GM10248 (cell line): ENCODE measurements at regions not wholly inside any gene's neighbourhood (a gene's known extent, or its start where the extent isn't known, plus 50 kb on each side); places are given as distances from the start of the nearest gene placed in this dataset.

Experiments
- CTCF ChIA-PET: fragments of 300-600 bp; sonication (Branson Sonifier 250); formaldehyde crosslinking; extraction: SDS; loops from one replicate; lab custom pipeline; 2021; ENCODE audit warnings: antibody characterized with exemption; lab: Yijun Ruan, JAX
- POLR2A ChIA-PET: fragments of 350-650 bp; sonication (Branson Sonifier 250); formaldehyde crosslinking; extraction: SDS; loops from one replicate; lab custom pipeline; 2020; ENCODE audit warnings: antibody characterized with exemption; lab: Yijun Ruan, JAX
- DNase-seq: peaks from one replicate; pipeline ENCODE4 v3.0.0; 2012; ENCODE audit errors: extremely low spot score
- CTCF ChIP-seq: IDR thresholded peaks from 2 replicates; pipeline ENCODE4 v1.5.1; 2012; ENCODE audit warnings: mild to moderate bottlenecking, low read depth; ENCODE audit errors: extremely low read depth, missing control alignments, control extremely low read depth

GRCh38 chr13:90564096-90564495 is 783.4 kb upstream of the MIR17HG start:
- no peak for DNase-seq
- CTCF ChIA-PET = interaction anchor here (1.3 kb wide), 1 partner anchor 8 kb away, joined by 3 read pairs; no protein-coding TSS in a partner anchor
- POLR2A ChIA-PET = no interaction called here
- TF ChIP-seq CTCF = no peak

DNA sequence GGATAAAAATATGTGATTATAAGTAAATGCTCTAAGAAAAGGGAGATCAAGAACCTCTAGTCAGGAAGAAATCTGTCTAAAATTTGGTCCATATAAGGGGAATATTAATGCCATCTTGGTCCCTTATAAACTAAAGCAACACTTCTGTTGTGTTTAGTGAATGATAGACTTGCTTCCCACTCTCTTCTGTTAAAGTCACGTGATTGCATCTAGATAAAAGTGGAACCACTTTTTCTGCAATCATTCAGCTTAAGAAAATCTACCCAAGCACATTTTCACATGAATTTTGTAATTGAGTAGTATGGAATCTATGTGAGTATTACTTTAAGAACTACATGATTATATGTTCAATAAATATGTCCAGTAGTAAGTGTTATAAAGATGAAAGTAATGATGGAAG is 782.9 kb upstream of the MIR17HG start:
- DNase-seq = no peak
- TF ChIP-seq CTCF = no peak
- ChIA-PET POLR2A (no interaction called here), CTCF (interaction anchor here (1.3 kb wide), 1 partner anchor 8 kb away, joined by 3 read pairs; no protein-coding TSS in a partner anchor)

DNA sequence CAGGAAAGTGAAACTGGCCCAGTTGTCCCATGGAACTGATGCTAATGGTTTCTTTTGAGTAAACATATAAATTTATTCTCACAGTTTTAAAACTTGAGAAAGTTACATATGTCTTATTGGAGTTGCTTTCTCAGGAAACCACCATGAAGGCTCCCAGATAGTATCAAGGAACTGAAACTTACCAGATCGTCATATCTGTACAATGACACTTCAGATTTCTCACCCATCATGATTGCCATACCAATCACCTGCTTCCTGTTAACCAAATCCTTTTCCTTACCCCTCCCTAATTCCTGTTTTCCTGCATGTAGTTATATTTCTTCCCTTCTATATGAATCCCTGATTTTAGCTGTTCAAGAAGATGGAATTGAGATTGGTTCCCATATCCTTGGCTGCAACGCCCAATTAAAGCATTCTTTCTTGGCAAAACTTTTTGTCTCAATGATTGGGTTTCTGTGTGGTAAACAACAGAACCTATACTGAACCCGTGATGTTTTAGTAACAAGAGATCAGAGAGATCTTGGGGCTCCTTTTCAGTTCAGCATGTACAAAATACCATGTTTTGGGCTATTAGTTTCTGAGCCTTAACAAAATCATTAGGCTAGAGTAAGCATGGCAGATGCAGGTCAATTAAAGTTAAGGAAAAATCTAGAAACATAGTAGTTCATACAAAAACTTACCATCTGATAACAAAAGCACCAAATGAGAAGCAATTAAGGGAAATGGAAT is 781.3 kb upstream of the MIR17HG start:
- POLR2A ChIA-PET = no interaction called here
- TF ChIP-seq CTCF = no peak
- no peak for DNase-seq
- CTCF ChIA-PET = no interaction called here

GRCh38 chr13:90568165-90568564 is 779.3 kb upstream of the MIR17HG start:
- no peak for TF ChIP-seq CTCF
- ChIA-PET CTCF (no interaction called here), POLR2A (no interaction called here)
- DNase-seq = no peak

DNA sequence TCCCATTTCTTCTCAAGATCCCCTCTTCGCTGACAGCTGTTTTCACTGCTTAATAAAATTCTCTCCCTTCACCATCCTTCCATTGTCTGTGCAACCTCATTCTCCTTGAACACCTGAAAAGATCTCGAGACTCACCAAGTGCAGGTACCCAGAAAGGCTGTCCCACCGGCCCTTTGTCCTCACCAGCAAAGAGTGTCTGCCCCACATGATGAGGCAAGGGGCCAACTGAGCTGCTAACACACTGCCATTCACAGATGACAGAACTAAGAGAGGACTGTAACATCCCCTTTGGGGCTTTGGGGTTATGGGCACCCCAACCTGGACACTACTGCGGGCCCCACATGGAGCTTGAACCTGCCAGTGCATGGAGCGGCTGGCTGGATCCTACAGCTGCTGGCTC is 771.4 kb upstream of the MIR17HG start:
- no peak for TF ChIP-seq CTCF
- ChIA-PET CTCF (no interaction called here), POLR2A (no interaction called here)
- DNase-seq = no peak

- POLR2A ChIA-PET = no interaction called here
- TF ChIP-seq CTCF = no peak
- CTCF ChIA-PET = interaction anchor here (0.8 to 1.0 kb wide), 2 partner anchors 13 to 16 kb away, joined by 3 to 6 read pairs; no protein-coding TSS in a partner anchor
- no peak for DNase-seq
These were observed 769.8 kb upstream of the MIR17HG start for GRCh38 chr13:90577726-90578125.
